Esophagus squamous epithelium (tissue), 5 donors: ENCODE measurements at regions not wholly inside any gene's neighbourhood (a gene's known extent, or its start where the extent isn't known, plus 50 kb on each side); places are given as distances from the start of the nearest gene placed in this dataset.

Source experiments
- DNase-seq: peaks from one replicate; lab custom pipeline; 2025; lab: John Stamatoyannopoulos, UW
- H3K27ac ChIP-seq, 4 donors: fragments of 200-600 bp; sonication (generic); one replicate each; pipeline ENCODE4 v1.5.1; 2016 to 2019; ENCODE audit warnings: mild to moderate bottlenecking in 1 of 4
- H3K27me3 ChIP-seq, 4 donors: fragments of 200-600 bp; sonication (generic); 1 replicate in 3 of 4; 2 replicates in 1 of 4; pipeline versions ENCODE4 v1.5.1 to v1.6.0; 2017 to 2021; ENCODE audit warnings: antibody characterized with exemption in 1 of 4
- H3K36me3 ChIP-seq, 3 donors: fragments of 200-600 bp; sonication (generic); one replicate each; pipeline ENCODE4 v1.5.1; 2016 to 2019
- H3K4me1 ChIP-seq, 3 donors: fragments of 200-600 bp; sonication (generic); one replicate each; pipeline ENCODE4 v1.5.1; 2017 to 2019
- H3K4me3 ChIP-seq, 4 donors: fragments of 200-600 bp; sonication (generic); 1 replicate in 3 of 4; 2 replicates in 1 of 4; pipeline ENCODE4 v1.5.1; 2016 to 2019; ENCODE audit warnings: mild to moderate bottlenecking in 2 of 4, moderate library complexity in 1 of 4
- H3K9me3 ChIP-seq, 3 donors: fragments of 200-600 bp; sonication (generic); one replicate each; pipeline ENCODE4 v1.5.1; 2016 to 2019
- CTCF ChIP-seq, 6 experiments: fragments of 450-650 bp in 4 of 6; fragments of 200-600 bp in 2 of 6; sonication (generic) in 2 of 6; IDR thresholded peaks; one replicate each; pipeline ENCODE4 v1.5.1; 2016 to 2019; ENCODE audit warnings: antibody characterized with exemption in 6 of 6, mild to moderate bottlenecking in 4 of 6, moderate library complexity in 4 of 6
- POLR2A ChIP-seq, 4 donors: fragments of 450-650 bp; IDR thresholded peaks; one replicate each; pipeline ENCODE4 v1.6.1; 2017; ENCODE audit warnings: antibody characterized with exemption in 4 of 4, mild to moderate bottlenecking in 4 of 4, moderate library complexity in 3 of 4
- WGBS, 2 donors: methylation state at CpG; one replicate each; pipeline ENCODE4 v1.1.5; 2018; 5-methylcytosine and 5-hydroxymethylcytosine counted together
- intact Hi-C: fragments of 100-400 bp; cut with DNase I; formaldehyde crosslinking; loops from one replicate; pipeline ENCODE4 v1.15.0; 2022
- donor health status: DM: yes; HTN: yes; CAD: no.

- DNase-seq: no peak
- intact Hi-C loops: no loop called here
- TF ChIP-seq CTCF (IDR thresholded peaks at IDR 0.05): no peak
- no peak for TF ChIP-seq POLR2A (IDR thresholded peaks at IDR 0.05)
- Histone ChIP-seq H3K9me3 (peaks cover 0 to 3% (median under 1%) of the 10 kb centered on the region in 3 donors), H3K4me1 (peaks cover 0 to 7% (median 0%) of the 10 kb centered on the region in 3 donors), H3K36me3 (no peaks in the 10 kb centered on the region), H3K27ac (no peak overlapping the region), H3K27me3 (no peaks in the 10 kb centered on the region), H3K4me3 (no peak overlapping the region)
- WGBS, 2 donors: 60 to 80% methylated on average over 2 to 4 of the region's 4 CpGs
These were observed 56.6 kb upstream of the ABCC4 start for GRCh38 chr13:95357875-95358274.

GRCh38 chr13:95360052-95360451, 58.8 kb upstream of the ABCC4 start:
- Histone ChIP-seq H3K27ac (no peak overlapping the region), H3K9me3 (peaks cover 0 to 11% (median 9%) of the 10 kb centered on the region in 3 donors), H3K36me3 (no peaks in the 10 kb centered on the region), H3K4me1 (peaks cover 0 to 2% (median 0%) of the 10 kb centered on the region in 3 donors), H3K4me3 (no peak overlapping the region), H3K27me3 (no peaks in the 10 kb centered on the region)
- DNase-seq: no peak
- intact Hi-C loops: no loop called here
- 77 to 79% methylated on average over 3 of the region's 3 CpGs for WGBS, 2 donors
- no peak for TF ChIP-seq POLR2A (IDR thresholded peaks at IDR 0.05)

- Histone ChIP-seq H3K27ac (no peak overlapping the region), H3K9me3 (peaks cover 0 to 11% (median 9%) of the 10 kb centered on the region in 3 donors), H3K36me3 (no peaks in the 10 kb centered on the region), H3K4me1 (no peaks in the 10 kb centered on the region), H3K4me3 (no peak overlapping the region), H3K27me3 (no peaks in the 10 kb centered on the region)
- no peak for DNase-seq
- 75 to 79% methylated on average over 8 to 9 of the region's 9 CpGs for WGBS, 2 donors
- TF ChIP-seq CTCF (IDR thresholded peaks at IDR 0.05) (no peak), POLR2A (IDR thresholded peaks at IDR 0.05) (no peak)
- intact Hi-C loops: no loop called here
These were observed 59.3 kb upstream of the ABCC4 start for GRCh38 chr13:95360464-95361097.

DNA sequence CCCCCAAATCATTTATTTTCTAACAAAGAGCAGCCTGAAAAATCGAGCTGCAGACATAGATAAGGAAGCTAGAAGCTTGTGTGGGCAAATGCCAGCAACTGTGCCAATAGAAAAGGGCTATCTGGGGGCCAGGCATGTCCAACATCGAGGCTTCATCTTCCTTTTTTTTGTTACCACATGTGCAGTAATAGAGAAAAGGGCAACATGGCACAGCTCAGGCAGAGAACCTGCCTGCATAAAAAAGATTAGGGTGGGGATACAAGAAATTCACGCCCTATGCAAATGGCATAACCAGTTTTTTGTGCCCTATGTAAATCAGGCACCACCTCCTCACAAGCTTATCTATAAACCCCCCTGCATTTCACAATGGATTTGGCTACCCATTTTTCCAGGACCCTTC, 60.4 kb upstream of the ABCC4 start:
- 46 to 52% methylated on average over 3 of the region's 3 CpGs for WGBS, 2 donors
- intact Hi-C loops: no loop called here
- TF ChIP-seq POLR2A (IDR thresholded peaks at IDR 0.05) (no peak), CTCF (IDR thresholded peaks at IDR 0.05) (no peak)
- DNase-seq: no peak
- Histone ChIP-seq H3K27me3 (no peaks in the 10 kb centered on the region), H3K27ac (no peak overlapping the region), H3K9me3 (peaks cover 0 to 11% (median 9%) of the 10 kb centered on the region in 3 donors), H3K36me3 (no peaks in the 10 kb centered on the region), H3K4me1 (no peaks in the 10 kb centered on the region), H3K4me3 (no peak overlapping the region)

- no peak overlapping the region for H3K27ac ChIP-seq
- 52 to 74% methylated on average over 5 of the region's 5 CpGs for WGBS, 2 donors
These were observed 61.4 kb upstream of the ABCC4 start for GRCh38 chr13:95362666-95363065.

More at GRCh38 chr13:95362666-95363065, 61.4 kb upstream of the ABCC4 start:
- no peak for DNase-seq
- no peak for TF ChIP-seq POLR2A (IDR thresholded peaks at IDR 0.05)
- TF ChIP-seq CTCF (IDR thresholded peaks at IDR 0.05): no peak
- no peak overlapping the region for H3K4me3 ChIP-seq
- H3K4me1 ChIP-seq: no peaks in the 10 kb centered on the region
- H3K36me3 ChIP-seq: no peaks in the 10 kb centered on the region
- intact Hi-C loops: no loop called here
- H3K27me3 ChIP-seq: no peaks in the 10 kb centered on the region
- peaks cover 0 to 11% (median 9%) of the 10 kb centered on the region in 3 donors for H3K9me3 ChIP-seq
